Vagina (tissue), 2 donors: ENCODE measurements at regions not wholly inside any gene's neighbourhood (a gene's known extent, or its start where the extent isn't known, plus 50 kb on each side); places are given as distances from the start of the nearest gene placed in this dataset.

ENCODE experiments used
- POLR2A ChIP-seq, 2 donors: fragments of 450-650 bp; IDR thresholded peaks; one replicate each; pipeline ENCODE4 v1.6.1; 2017; ENCODE audit warnings: antibody characterized with exemption in 2 of 2, mild to moderate bottlenecking in 2 of 2, moderate library complexity in 2 of 2
- POLR2AphosphoS5 ChIP-seq, 2 donors: sonication (generic); formaldehyde crosslinking; IDR thresholded peaks; one replicate each; pipeline ENCODE4 v1.9.0; 2017; ENCODE audit warnings: antibody characterized with exemption in 2 of 2, mild to moderate bottlenecking in 2 of 2, low read depth in 1 of 2; ENCODE audit not compliant: insufficient read depth in 1 of 2

GRCh38 chr4:79025170-79025569 is 85.9 kb upstream of the PAQR3 start:
- TF ChIP-seq POLR2A (IDR thresholded peaks at IDR 0.05) (no peak), POLR2AphosphoS5 (IDR thresholded peaks at IDR 0.05; ENCODE audit: insufficient read depth in 1 of 2, low read depth in 1 of 2) (no peak)
